ENCODE measurements at regions not wholly inside any gene's neighbourhood (a gene's known extent, or its start where the extent isn't known, plus 50 kb on each side); places are given as distances from the start of the nearest gene placed in this dataset.
"Not testable (repeated sequence)": the region's sequence is repeated elsewhere in the genome, so short reads cannot be mapped to it uniquely, and the experiment has no call there.

DNA sequence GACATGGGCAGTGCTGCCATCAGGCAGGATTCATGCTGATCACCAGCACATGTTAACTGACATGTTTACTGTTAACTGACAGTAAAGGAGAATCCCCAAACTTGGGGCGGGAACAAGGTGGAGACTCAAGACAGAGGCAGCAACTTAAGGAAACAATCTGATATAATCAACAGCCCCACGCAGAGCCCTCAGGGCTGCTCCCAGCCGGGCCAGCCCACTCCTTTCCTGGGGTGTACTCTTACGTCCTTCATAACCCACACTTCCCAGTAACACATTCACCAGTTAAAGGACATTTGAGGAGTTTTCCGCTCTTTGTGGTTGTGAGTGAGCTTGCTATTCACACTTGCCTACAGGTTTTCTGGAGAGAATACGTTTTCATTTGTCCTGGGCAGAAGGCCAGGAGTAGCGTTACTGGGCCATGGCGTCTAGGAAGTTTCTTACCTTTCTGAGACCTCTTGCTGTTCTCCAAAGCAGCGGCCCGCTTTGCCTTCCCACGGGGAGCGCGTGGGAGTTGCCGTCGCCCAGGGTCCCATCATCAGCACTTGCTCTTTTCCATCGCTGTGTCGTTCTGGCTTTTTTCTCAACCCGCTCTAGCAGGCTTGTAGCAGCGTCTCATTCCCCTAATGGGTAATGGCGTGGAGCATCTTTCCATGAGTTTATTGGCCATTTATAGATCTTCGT is 56.4 kb downstream of the FOXF2 start:
- DNase-seq, result no peak

DNA sequence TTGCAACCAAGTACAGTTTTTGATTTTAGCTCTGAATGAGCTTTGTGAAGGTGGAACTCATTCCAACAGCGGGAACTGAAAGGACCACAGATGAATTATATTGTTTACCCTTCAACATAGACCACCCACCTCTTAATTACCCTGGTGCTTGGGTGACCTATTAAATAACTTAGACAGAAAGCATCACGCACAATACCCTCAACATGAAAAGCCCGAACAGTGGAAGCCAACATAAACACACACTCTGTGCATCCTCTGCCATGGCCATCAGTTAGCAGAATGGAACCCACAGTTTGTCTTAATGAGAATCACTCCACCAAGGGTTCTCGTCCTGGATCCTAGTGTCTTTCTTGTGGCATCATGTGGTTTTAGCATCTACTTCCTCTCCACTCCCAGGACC is 60.5 kb downstream of the FOXF2 start:
- DNase-seq, result no peak

DNA sequence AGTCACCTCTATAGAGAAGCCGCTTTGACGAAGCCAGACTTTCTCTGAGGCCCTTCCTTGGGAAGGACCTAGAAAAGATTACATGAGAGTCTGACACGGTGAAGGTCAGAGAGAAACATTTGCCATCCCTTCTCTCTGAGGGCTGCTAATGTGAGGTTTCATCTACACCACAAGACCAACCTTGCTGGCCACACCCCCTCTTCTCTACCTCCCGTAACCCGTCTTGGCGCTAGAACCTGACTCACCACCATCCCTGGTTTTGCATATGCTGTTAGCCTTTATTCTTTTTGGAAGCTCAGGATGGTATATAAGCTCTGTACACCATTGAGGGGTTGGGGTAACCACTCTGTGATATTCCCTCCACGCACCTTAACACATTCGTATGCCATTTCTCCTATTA is 63.6 kb downstream of the FOXF2 start:
- DNase-seq, result no peak

DNA sequence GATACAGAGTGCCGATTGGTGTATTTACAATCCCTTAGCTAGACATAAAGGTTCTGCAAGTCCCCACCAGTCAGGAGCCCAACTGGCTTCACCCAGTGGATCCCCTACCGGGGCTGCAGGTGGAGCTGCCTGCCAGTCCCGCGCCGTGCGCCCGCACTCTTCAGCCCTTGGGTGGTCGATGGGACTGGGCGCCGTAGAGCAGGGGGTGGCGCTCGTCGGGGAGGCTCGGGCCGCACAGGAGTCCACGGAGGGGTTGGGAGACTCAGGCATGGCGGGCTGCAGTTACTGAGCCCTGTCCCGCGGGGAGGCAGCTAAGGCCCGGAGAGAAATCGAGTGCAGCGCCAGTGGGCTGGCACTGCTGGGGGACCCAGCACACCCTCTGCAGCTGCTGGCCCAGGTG is 67.4 kb downstream of the FOXF2 start:
- DNase-seq, result not testable (repeated sequence)

DNA sequence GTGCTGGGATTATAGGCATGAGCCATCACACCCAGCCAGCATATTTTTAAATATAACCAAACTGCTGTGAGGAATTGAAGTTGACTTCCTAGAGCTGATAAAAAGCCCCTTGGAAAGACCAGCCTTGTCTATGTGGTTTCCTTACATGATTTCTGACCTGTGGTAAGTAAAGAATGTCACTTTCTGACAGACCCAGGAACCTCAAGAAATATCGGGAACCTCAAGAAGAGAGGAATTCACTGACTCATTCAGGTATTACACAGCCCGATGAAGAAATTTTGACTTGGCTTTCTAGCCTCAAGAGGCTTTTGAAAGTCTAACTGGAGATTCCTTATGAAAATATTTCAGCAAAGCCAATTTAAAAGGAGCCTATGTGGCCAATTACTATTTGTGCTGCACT is 71.8 kb downstream of the FOXF2 start:
- no peak for DNase-seq

DNA sequence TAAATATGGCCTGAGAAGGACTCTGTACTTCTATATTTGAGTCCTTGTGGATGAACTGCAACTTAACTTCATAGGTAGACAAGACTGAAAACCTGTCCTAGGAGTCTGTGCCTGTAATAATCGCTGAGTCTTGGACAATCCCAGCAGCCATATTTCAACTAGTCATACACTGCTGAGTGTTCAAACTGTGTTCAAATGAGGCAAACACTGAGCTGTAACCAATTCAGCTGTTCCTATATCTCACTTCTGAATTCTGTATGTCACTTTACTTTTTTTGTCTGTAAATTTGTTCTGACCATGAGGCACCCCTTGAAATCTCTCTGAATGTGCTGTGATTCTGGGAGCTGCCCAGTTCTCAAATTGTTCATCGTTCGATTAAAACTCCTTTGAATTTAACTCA is 72.4 kb downstream of the FOXF2 start:
- no peak for DNase-seq

DNA sequence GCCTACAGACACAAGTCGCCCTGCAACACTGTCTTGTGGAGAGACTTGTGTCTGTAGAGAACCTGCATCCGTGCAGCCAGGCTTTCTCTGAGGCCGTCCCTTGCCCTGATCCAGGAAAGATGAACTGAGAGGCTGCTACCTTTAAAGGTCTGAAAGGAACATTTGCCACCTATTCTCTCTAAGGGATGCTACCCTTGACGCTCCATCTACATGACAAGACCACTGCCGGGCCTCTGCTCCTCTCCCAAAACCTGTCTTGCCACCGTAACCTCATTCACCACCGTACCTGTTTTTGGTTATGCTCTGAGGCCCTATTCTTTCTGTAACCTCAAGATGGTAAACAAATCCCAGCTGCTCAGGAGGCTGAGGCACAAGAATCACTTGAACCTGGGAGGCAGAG is 73.9 kb downstream of the FOXF2 start:
- DNase-seq, result no peak

DNA sequence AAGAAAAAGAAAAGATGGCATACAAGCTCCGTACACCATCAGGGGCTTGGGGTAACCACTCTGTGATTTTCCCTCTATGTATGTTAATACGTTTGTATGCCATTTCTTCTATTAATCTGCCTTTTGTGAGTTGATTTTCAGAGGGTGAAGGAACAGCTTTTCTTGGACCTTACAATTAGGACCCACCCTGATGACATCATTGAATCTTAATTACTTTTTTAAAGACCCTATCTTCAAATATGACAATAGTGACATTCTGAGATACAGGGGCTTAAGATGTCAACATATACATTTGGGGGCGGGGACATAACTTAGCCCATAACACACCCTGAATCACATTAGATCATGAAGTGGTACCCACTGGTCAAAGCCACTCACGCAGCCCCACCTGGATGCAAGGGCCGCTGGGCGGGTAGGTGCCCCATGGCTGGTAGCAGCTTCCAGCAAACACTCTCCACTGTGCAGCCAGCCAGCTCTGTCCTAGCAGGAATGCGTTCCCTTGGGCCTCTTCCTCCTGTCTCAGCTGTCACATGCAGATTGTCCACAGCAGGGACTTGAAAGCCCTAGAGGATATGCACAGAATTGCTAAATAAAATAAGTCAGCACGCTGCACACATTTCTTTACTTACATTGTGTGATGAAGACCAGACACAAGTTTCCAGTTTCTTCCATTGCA is 74.5 kb downstream of the FOXF2 start:
- DNase-seq, result no peak

DNA sequence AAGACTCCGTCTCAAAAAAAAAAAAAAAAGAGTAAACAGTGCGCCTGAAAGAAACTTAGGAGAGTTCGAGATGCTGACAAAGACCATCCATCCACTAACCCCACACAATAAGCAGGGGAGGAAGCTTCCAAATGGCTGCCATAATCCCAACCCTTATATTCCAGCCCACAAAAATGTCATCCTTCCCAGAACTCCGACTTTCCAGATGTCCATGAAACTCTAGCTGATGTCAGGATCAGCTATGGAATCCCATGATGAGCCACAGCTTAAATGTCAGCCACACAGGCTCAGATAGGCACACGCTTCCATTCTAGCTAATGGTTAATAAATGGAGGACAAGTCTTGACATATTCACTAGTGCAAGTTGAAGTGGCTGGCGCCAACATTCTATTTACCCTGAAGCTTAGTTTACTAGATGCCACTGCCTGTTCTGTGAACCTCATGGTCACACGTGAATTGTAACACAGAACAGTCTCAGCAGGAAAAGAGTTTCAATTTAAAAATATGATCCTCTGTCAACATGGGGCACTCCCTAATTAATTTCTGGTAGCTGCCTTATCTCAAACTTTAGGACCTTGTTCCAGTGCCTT is 75.5 kb downstream of the FOXF2 start:
- DNase-seq, result no peak

DNA sequence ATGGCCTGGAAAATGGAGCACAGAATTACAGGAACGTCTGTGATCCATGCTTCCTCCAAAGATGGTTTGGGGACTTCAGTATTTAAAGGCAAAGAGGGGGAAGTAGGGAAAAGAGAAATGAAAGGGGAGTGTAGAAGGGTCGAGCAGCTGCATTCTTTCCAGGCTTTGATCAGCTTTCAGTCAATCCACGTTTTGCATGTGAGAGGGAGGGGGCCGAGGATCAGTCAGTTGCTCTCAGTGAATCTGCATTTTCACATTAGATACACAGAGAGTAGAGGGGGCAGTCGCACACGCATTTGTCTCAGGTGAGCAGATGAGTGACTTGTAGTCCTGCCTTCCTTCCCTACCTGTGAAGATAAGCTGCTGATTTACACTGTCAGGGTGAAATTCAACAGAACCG is 78.8 kb downstream of the FOXF2 start:
- no peak for DNase-seq

DNA sequence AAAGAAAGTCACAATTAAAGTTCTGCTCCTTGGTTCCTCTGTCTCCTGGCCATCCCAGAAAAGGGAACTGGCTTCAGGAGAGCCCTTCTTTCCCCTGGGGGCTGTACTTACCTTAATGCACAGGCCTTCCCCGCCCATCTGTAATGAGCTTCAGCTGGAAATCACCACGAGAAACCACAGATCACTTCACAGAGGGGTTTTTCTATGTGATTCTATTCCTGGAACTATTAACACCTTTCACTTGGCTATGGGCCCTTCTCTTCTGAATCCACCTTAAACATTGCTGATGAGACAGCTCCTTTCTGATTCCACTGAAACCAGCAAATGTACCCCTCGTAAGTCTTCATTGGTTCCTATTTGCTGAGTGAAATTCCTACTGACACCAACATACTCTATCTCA is 80.7 kb downstream of the FOXF2 start:
- DNase-seq, result no peak

DNA sequence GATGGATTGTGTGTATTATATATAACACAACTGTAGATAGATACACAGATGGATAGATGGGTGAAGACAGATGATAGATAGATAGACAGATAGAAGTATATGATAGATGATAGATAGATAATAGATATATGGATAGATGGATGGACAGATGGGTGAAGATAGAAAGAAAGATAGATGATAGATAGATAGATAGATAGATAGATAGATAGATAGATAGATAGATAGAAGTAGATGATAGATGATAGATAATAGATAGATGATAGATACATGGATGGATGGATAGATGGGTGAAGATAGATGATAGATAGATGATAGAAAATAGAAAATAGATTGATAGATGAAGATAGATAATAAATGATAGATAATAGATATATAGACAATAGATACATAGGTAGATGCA is 83.3 kb downstream of the FOXF2 start:
- no peak for DNase-seq

DNA sequence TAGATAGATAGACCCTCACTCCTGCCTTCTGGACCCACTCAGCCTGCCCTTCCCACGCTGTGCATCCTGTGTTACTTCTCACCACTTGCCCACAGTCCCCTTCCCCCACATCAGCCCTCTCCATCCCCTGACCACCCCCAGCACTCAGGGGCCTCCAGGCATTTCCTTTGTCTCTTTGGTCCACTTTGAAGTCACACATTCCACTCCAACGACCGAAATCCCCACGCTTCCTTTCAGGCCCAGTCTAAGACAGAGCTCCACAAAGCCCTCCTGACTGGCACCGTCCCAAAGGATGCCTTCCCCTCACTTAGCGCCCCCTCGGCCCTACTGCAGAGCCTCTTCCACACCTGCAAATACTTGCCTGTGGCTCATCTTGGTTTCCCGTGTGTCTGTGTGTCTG is 83.8 kb downstream of the FOXF2 start:
- no peak for DNase-seq

DNA sequence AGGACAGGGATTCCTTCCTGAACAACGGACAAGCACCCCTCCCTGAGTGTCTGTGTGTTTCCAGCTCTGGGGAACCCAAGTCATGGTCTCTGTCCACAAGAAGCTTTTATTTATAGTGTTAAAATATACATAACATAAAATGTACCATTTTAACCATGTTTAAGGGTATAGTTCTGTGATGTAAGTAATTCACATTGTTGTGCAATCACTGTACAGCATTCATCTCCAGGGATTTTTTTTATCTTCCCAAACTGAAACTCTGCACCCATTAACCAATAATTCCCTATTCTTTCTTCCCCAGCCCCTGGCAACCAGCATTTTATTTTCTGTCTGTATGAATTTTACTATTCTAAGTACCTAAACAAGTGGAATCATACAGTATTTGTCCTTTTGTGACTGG is 84.2 kb downstream of the FOXF2 start:
- DNase-seq, result no peak

DNA sequence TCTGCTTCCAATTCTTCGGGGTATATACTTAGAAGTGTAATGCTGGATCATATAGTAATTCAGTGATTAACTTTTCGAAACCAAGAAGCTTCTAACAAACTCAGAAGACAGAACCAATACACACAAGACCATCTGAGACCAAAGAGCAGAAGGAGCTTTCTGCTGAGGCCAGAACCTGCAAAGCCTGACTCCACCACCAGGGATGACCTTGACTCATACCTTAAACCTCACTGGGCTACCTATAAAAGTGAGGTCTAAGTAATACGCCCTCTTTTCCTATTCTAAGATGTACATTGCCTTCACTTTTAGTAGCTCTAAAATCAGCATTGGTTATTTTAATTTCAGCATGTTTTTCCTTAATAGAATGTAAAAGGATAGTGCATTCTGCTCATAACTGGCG is 84.8 kb downstream of the FOXF2 start:
- DNase-seq, result no peak

DNA sequence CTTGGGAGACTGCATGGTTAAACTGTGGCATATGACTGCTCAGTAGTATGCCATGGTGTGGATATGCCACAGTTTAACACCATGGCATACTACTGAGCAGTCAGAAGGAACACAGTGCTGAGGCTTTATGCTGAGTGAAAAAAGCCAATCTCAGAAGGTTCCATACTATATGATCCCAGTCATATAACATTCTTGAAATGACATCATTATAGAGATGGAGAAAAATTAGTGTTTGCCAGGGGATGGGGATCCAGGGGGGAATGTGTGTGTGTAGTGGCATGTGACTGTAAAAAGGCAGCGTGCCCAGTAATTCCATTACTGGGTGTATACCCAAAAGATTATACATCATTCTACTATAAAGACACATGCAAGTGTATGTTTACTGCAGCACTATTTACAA is 85.8 kb downstream of the FOXF2 start:
- DNase-seq, result no peak

DNA sequence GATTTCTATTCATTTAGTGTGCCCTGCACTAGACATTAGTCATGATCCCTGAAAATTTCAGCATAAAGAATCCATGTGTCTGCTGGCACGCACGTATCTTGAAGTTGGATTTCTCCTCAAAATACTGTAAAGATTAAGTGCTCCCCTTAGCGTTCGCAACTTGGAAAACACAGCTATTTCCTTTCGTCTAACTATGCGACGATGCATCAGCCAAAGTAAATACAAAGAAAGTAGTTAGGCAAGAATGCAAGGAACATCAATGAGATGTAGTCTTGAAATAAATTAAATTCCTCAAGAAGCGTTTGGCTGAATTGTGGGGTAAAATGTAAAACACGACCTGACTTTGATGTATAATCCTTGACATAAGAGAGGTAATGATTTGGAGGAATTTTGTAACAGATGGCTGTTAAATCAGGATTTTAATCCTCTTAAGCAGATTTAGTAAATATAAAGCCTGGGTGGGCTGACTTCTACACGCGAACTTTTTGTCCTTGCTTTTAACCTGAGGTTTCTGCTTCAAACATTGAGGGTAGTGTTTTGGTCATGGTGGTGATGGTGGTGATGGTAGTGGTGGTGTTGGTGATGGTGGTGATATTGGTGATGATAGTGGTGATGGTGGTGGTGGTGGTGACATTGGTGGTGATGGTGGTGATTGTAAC is 88.2 kb downstream of the FOXF2 start:
- no peak for DNase-seq

DNA sequence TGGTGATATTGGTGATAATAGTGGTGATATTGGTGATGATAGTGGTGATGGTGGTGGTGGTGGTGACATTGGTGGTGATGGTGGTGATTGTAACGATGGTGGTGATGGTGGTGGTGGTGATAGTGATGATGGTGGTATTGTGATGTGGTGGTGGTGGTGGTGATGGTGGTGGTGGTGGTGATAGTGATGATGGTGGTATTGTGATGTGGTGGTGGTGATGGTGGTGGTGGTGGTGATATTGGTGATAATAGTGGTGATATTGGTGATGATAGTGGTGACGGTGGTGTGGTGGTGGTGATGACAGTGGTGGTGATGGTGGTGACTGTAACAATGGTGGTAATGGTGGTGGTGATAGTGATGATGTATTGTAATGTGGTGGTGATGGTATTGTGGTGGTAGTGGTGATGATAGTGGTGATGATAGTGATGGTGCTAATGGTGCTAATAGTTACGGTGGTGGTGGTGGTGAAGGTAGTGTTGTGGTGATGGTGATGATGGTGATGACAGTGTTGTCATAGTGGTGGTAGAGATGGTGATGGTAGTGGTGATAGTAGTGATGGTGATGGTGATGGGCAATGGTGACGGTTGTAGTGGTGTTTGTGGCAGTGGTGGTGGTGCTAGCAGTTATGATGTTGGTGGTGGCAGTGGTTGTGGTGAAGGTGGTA is 88.9 kb downstream of the FOXF2 start:
- not testable (repeated sequence) for DNase-seq

DNA sequence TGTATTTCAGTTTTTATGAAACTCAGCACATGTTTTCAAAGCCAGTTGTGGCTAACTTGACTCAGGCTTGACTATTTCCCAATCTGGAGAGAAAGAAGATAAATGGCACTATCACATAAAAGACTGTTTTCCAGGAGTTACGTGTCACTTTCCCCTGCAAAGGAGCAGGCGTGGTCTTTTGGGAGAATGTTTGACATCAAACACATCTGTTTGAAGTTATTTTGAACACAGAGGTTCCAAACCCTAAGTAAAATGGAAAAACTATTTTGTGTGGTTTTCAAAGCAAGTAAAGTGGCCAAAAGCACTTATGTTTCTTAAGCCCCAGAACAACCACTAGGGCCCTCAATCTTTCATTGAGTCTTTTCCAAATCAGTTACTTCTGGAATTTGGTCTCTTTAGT is 89.7 kb downstream of the FOXF2 start:
- no peak for DNase-seq

DNA sequence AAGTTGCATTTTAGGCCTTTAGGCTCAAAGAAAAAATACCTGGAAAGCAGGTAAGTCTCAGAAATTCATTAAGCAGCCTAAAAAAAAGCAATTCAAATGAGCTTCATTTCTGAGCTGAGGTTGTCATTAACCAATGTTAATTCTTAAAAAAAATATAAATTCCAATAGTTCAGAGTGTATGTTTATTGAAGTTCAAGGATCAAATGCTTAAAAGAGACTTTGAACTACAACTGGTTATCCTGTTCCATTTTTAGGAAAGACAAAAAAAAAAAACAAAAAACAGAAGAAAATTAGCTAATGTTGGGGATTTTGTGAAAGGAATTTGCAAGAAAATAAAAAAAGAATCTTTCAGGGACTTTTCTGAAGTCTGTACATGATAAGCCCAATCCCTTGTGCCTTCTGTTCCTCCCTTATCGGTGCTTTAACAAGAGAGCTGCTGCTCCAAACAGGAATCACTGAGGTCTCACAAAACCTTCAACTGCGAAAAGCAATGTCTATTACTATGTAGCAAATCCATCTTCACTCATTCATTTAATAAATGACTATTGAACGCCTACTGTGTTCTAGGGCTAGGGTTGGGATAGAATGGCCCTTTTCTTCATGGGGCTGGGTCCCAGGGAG is 90.3 kb downstream of the FOXF2 start:
- DNase-seq, result no peak

DNA sequence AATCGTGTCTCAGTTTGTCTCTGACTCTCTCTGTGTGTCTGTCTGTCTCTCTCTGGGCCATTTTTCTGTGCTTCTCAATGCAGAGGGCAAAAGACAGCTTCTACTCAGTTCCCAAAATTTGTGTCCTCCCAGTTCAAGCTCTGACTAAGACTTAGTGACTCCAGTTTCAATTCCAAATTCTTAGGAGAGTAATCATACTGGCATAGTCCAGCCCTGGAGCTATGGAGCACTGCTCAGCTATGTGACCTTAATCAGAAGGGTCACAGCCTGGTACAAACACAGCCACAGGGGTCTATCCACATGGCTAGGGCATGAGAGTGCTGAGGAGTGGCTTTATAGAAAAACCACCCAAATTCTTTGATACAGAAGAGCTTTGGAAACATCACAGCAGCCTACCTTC is 91.9 kb downstream of the FOXF2 start:
- DNase-seq, result no peak

DNA sequence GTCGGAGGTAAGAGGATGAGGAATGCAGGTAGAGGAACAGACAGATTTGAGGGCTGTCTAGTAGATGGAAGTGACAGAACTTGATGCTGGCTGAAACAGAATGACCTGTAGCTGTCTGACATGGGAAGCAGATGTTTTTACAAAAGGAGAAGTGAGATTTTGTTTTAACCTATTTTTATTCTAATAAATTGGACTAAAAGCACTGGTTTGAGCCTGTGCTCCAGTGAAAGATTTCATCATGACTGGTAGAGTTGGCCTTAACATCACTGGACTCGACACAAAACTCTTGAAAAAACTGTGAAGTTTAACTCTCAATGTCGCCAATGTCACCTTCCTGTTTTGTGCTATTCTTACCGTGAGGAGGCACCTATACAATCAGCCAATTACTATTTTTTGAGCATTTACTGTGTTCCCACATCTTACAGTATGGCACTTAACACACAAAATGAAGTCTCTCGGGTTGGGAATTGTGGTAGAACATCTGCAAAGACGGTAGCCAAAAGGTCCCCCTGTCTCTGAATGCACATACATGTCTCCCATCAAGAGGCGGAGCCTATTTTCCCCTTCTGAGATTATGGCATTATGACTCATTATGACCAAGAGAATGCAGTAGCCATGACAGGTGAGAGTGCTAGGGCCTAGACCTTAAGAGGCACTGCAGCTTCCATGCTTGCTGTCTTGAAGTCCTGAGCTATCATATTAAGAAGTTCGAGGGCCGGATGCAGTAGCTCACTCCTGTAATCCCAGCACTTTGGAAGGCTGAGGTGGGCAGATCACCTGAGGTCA is 93.2 kb downstream of the FOXF2 start:
- no peak for DNase-seq
